ENCODE measurements at regions not wholly inside any gene's neighbourhood (a gene's known extent, or its start where the extent isn't known, plus 50 kb on each side); places are given as distances from the start of the nearest gene placed in this dataset.
A peak's percentile ranks its signal among the peaks of the same experiment; 100 is the strongest.

- TF ChIP-seq ZFX (IDR thresholded peaks at IDR 0.05) (no peak), CTCF (conservative IDR thresholded peaks at IDR 0.05) (peak; percentile 9; the same call in 1 of the 2 replicates)
- H3K27ac ChIP-seq: no peak overlapping the region
These were observed 161.2 kb upstream of the FSTL4 start for GRCh38 chr5:133773247-133774202.

GRCh38 chr5:133769842-133770241 lies 157.5 kb upstream of the FSTL4 start:
- H3K27ac ChIP-seq: no peak overlapping the region
- TF ChIP-seq CTCF (conservative IDR thresholded peaks at IDR 0.05): no peak
- TF ChIP-seq ZFX (IDR thresholded peaks at IDR 0.05): no peak

GRCh38 chr5:133763744-133764143 lies 151.4 kb upstream of the FSTL4 start:
- TF ChIP-seq CTCF (conservative IDR thresholded peaks at IDR 0.05) (no peak), ZFX (IDR thresholded peaks at IDR 0.05) (no peak)
- no peak overlapping the region for H3K27ac ChIP-seq

- H3K27ac ChIP-seq: no peak overlapping the region
- TF ChIP-seq ZFX (IDR thresholded peaks at IDR 0.05) (no peak), CTCF (conservative IDR thresholded peaks at IDR 0.05) (no peak)
These were observed 149.3 kb upstream of the FSTL4 start for GRCh38 chr5:133761632-133762031.

- peak overlapping the region; percentile 49 for H3K27ac ChIP-seq
- TF ChIP-seq ZFX (IDR thresholded peaks at IDR 0.05) (no peak), CTCF (conservative IDR thresholded peaks at IDR 0.05) (no peak)
These were observed 148.2 kb upstream of the FSTL4 start for GRCh38 chr5:133760532-133760931.

GRCh38 chr5:133758641-133759040 lies 146.3 kb upstream of the FSTL4 start:
- TF ChIP-seq ZFX (IDR thresholded peaks at IDR 0.05): no peak
- TF ChIP-seq CTCF (conservative IDR thresholded peaks at IDR 0.05): no peak
- H3K27ac ChIP-seq: no peak overlapping the region

- no peak overlapping the region for H3K27ac ChIP-seq
- TF ChIP-seq ZFX (IDR thresholded peaks at IDR 0.05) (no peak), CTCF (conservative IDR thresholded peaks at IDR 0.05) (no peak)
These were observed 145.1 kb upstream of the FSTL4 start for GRCh38 chr5:133757396-133757945.
